OCI-M1 (cell line): ENCODE measurements at regions not wholly inside any gene's neighbourhood (a gene's known extent, or its start where the extent isn't known, plus 50 kb on each side); places are given as distances from the start of the nearest gene placed in this dataset.

Experiments used
- DNase-seq: peaks from one replicate; lab custom pipeline; 2025; lab: John Stamatoyannopoulos, UW

- no peak for DNase-seq
Measured at GRCh38 chr13:31853643-31854326, 114.5 kb downstream of the RXFP2 start.

- DNase-seq: no peak
Measured at GRCh38 chr13:31859571-31859970, 120.2 kb downstream of the RXFP2 start.

DNA sequence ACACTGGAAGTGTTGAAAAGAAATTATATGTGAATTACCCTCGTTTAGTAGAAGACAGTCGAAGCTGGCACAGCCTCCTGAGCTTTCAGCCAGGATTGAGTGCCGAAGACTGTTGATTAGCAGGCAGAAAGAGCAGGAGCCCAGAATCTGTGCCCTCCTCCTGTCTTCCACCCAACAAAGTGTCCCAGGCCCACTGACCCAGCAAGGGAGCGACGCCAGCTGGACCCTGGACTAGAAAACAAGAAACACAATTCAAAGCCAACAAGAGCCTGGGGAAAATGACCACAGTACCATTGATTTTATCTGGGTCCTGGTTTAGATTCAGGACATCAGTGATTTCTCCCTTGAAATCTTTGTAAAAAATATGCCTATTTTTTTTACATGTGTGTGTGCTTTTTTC, 120.7 kb downstream of the RXFP2 start:
- no peak for DNase-seq

GRCh38 chr13:31862828-31863227, 123.5 kb downstream of the RXFP2 start:
- DNase-seq: peak; percentile 3

GRCh38 chr13:31864307-31864706, 125.0 kb downstream of the RXFP2 start:
- no peak for DNase-seq

DNA sequence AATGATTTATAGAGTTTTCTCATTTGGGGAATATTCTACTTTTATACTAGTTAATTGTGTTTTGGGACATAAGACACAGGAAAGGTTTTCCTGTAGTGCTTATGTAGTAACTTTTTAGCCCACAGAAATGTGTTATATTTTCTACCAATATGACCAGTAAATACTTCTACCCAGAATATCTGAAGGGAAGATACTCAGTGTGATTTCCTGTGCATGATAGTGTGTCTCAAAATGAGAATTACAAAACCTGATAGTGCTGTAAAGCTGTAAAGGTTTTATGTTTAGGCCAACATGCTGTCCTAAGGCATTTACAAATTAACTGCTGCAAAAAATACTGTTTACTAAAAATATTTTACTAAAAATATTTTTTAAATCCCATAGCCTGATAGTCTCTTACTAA, 126.8 kb downstream of the RXFP2 start:
- no peak for DNase-seq

GRCh38 chr13:31867709-31868108, 128.4 kb downstream of the RXFP2 start:
- no peak for DNase-seq

- no peak for DNase-seq
Measured at GRCh38 chr13:31869582-31869981, 130.3 kb downstream of the RXFP2 start.

GRCh38 chr13:31870511-31870910, 131.2 kb downstream of the RXFP2 start:
- DNase-seq: no peak

GRCh38 chr13:31873145-31873544, 133.8 kb downstream of the RXFP2 start:
- DNase-seq: no peak

GRCh38 chr13:31875134-31875533, 135.8 kb downstream of the RXFP2 start:
- DNase-seq: no peak

DNA sequence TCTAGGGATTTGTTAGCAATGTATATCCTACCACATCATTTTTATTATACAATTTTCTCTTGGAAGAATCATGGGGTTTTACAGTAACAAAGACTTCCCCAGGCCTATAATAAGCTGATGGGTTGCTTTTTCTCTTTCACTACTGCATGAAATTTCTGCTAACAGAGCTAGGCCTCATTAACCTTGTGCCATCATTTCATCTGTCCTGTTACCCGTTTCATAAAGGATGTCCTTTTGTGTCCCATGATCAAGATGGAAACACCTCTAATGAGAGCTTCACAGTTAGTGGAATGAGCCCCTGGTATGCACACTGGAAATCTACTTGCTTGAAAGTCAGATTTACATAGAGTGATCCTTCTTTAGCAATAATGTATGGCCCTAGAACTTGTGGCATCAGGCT, 138.7 kb downstream of the RXFP2 start:
- no peak for DNase-seq

DNA sequence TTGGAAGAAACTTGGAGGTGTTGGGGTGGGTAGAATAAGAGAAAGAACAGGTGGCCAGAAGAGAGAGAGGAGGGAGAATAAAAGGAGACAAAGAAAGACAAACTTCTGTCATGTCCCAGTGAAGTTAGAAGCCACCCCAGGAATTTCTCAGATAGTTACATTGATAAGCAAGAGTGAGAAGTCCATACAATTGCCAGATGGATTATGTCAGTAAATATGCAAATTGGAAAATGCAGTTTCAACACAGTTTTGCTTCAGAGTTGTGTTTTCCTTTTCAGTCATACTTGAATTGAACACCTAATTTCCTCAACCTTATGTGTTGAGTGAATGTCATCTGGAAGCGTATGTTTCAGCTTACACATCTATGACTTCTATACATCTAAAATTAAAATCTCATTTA, 139.2 kb downstream of the RXFP2 start:
- no peak for DNase-seq

DNA sequence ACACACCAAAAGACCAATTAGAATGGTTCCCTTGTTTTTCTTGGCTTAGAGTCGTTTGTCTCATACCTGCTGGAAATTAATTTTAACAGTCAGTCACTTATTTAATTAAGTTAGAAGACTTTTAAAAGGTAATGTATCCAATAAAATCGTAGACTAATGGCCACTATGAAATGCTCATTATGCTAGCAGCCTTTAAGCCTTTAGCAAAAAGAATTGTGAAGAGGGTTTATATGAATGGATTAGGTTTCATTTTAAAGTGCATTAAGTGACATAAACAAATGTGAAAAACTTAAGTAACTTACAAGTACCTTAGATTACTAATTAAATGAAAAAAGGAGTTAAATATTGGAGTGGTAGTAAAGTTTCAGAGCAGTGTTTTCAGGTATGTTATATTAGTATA, 139.6 kb downstream of the RXFP2 start:
- DNase-seq: no peak

DNA sequence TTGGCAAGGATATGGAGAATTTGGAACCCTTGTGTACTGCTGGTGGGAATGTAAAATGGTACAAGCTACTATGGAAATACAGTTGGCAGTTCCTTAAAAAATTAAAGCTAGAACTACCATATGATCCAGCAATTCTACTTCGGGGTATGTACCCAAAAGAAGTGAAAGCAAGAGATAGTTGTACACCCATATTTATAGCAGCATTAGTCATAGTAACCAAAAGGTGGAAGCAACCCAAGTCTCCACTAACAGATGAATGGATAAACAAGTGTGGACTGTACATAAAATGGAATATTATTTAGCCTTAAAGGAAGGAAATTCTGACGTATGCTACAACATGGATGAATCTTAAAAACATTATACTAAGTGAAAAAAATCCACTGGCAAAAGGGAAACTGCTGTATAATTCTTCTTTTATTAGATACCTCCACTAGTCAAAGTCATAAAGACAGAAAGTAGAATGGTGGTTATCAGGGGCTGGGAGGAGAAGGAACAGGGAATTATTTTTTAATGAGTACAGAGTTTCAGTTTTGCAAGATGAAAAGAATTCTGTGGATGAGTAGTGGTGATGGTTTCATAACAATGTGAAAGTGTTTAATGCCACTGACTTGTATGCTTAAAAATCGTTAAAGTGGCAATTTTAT, 141.6 kb downstream of the RXFP2 start:
- no peak for DNase-seq

DNA sequence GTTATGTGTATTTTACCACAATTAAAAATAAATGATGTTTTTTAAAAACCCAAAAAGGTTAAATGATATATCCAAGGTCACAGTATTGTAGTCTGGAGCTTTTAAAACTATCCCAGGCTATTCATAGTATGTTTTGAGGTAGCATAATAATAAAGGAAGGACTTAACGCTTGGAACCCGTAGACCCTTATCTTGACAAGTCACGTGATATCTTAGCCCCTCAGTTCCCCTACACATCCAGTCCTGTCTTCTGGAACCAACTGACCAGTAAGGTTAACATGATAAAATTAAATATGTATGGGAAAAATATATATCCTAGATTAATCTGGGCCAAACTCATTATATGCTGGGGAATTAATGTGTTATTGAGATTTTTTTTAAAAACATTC, 142.2 kb downstream of the RXFP2 start:
- no peak for DNase-seq

DNA sequence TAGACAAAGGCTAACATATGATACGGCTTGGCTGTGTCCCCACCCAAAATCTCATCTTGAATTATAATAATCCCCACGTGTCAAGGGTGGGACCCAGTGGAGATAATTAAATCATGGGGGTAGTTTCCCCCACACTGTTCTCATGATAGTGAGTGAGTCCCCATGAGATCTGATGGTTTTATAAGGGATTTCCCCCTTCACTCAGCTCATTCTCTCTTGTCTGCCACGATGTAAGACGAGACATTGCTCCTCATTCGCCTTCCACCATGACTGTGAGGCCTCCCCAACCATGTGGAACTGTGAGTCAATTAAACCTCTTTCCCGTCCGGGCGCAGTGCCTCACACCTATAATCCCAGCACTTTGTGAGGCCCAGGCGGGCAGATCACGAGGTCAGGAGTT, 143.5 kb downstream of the RXFP2 start:
- no peak for DNase-seq

DNA sequence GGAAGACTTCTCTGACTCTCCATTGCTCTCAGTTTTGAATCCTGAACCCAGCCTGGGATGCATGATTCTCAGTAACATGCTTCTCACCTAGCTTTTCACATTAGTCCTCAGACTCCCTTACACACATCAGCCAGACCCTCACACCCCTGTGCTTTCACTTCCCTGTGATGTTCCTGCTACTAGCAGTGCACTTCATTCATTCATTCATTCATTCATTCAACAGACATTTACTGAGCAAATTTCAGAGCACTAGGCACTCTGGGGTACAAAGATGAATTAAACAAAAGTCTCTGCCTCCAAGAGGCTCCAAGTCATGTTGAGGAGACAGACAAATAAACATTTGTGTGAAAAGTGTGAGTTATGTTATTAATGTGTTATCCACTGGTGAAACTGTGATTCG, 145.2 kb downstream of the RXFP2 start:
- DNase-seq: no peak

- DNase-seq: no peak
Measured at GRCh38 chr13:31885994-31886393, 145.6 kb upstream of the FRY start.

- no peak for DNase-seq
Measured at GRCh38 chr13:31887286-31887685, 144.3 kb upstream of the FRY start.

GRCh38 chr13:31890946-31891345, 140.6 kb upstream of the FRY start:
- DNase-seq: no peak

DNA sequence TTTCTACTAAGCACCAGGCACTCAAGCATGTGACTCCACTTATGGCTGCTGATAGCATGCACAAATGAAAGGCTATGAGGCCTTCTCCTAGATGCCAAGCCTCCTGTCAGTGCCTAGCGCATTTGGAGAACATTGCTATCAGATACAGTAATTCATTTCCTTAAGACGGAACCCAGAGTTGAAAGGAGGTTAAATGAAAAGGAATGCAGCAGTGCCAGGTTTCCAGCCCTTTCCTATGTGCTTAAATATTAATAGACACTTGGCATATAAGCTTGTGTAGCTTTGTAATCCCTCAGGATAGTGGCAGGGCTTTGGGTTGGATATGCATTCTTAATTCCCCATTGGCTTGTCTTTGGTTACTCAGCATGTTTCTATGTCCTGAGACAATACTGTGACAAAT, 140.1 kb upstream of the FRY start:
- peak; percentile 5 for DNase-seq

DNA sequence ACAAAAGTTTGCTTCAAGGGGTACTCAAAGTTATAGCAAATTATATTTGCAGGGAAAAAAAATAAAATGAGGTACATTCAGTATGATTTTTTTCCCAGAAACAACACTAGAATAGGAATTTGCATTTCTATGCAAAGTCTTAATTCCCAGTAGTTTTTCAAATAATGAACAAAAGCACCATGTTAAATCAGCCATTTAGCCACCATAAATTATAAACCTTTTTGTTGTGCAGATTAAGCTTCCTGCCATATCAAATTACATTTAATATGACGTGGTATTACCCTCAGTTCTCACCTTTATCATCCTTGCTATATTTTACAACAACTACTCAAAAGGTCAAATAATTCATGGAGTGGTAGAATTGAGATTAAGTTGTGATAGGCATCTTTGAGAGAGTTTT, 136.6 kb upstream of the FRY start:
- DNase-seq: no peak

GRCh38 chr13:31895691-31896090, 135.9 kb upstream of the FRY start:
- DNase-seq: no peak
